HG03439 (cell line): ENCODE measurements at regions not wholly inside any gene's neighbourhood (a gene's known extent, or its start where the extent isn't known, plus 50 kb on each side); places are given as distances from the start of the nearest gene placed in this dataset.

Source experiments
- ATAC-seq: cut with Tn5 transposase; IDR thresholded peaks from one replicate; pipeline ENCODE4 v1.9.1; 2021; ENCODE audit warnings: mild to moderate bottlenecking, moderate library complexity; ENCODE audit not compliant: unreplicated experiment

GRCh38 chr3:82773207-82773606 lies 1011.8 kb upstream of the GBE1 start:
- no peak for ATAC-seq

DNA sequence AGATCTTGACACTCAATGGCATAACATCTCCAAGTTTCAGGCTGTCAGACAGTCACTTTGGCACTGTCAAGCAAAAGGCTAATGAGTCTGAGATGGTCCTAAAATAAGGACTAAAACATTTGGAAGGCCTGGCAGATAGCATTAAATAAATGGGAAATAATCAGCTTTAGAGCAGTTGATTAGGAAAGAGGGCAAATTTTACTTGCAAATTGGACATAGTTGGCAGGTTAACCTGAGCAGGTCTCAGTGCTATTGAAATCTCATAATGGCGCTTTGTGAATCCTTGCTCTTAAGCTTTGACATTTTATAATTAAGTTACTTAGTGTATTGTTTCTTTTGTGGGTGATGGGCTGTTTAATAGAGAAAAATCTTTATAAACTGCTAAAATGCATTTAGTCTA lies 1003.1 kb upstream of the GBE1 start:
- no peak for ATAC-seq

- ATAC-seq = no peak
Measured at GRCh38 chr3:82761858-82762257, 1000.4 kb upstream of the GBE1 start.

DNA sequence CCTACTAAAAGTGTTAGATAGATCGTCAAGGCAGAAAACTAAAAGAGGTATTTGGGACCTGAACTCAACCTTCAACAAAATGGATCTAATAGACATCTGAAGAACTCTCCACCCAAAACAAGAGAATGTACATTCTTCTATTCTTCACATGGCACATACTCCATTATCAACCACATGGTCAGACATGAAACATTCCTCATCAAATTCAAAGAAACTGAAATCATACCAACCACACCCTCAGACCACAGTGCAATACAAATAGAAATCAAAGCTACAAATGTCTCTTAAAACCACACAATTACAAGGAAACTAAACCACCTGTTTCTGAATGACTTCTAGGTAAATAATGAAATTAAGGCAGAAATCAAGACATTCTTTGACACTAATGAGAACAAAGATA lies 984.1 kb upstream of the GBE1 start:
- no peak for ATAC-seq

GRCh38 chr3:82743196-82743595 lies 981.8 kb upstream of the GBE1 start:
- ATAC-seq = no peak

GRCh38 chr3:82741346-82741745 lies 979.9 kb upstream of the GBE1 start:
- ATAC-seq = no peak

DNA sequence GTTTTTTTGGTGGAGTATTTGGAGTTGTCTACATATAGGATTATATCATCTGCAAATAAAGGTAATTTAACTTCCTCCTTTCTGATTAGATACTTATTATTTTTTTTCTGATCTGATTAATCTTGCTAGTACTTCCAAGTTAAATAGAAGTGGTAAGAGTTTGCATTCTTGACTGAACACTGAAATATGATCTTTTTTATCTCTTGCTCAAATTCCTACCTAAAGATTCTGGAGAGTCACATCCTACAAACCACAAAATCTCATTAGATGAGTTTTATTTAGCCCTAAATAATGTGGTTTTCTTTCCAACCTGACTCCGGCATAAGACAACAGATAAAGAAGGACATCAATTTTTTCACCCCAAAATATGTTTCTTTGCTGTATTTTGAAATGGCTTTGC lies 977.9 kb upstream of the GBE1 start:
- no peak for ATAC-seq

DNA sequence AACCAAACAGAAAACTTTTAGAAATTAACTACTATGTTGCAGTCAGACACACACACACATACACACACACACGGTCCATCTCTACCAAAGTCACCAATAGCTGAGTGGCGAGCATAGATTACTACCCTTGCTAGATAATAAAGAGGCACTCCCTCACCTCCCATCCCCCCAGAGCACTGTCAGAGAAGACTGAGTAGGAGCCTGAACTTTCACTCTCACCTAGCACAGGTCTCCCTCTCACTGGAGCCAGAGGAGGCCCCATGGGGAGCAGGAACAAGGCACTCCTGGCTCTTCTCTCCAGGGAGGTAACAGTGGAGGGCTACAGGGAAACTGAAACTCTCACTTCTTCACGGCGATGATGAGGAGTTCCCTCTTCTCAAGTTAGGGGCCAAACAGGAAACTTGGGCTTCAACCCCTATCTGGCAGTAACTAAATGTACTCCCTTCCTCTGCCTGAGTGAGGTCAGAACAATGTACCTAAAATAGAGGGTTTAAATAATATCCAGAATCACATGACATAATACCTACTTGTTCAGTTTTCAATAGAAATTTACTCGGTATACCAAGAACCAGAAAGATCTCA lies 975.3 kb upstream of the GBE1 start:
- no peak for ATAC-seq

- ATAC-seq = no peak
Measured at GRCh38 chr3:82715091-82715856, 953.8 kb upstream of the GBE1 start.

- no peak for ATAC-seq
Measured at GRCh38 chr3:82707035-82707434, 945.6 kb upstream of the GBE1 start.

DNA sequence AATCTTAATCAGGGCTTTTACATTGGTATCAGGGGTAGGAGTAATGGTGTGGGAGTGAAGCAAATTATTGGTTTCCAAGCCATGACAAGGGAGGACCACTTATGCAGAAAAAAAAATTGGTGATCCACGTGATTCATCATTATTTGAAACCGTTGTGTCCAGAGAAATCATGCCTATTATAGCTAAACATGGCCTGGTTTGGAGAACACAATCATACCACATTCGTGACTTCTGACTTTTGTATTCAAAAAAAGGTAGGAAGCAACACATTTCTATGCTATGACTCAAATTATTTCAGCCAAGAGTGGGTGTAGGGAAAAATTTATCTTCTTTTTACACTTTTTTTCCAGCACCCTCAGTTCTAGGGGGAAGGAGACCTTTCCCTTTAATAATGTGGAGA lies 924.3 kb upstream of the GBE1 start:
- no peak for ATAC-seq

- ATAC-seq = no peak
Measured at GRCh38 chr3:82676356-82677026, 915.0 kb upstream of the GBE1 start.

DNA sequence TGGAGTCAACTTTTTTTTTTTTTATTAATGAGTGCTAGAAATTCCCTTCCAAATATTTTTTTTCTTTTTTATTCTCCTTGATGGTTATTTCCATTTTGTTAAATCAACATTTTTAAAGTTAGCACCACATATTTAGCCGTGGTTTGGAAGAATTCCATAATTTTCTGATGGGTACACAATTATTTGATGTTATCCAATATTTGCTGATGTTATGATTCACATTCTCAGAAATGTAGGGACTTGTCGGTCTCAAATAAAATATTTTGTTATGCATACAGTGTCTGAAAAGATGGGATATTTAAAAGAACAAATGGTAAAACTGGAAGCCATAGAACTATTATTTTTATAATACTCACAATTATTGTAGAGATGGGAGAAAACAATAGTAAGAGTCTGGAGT lies 911.5 kb upstream of the GBE1 start:
- no peak for ATAC-seq

GRCh38 chr3:82671466-82671865 lies 910.0 kb upstream of the GBE1 start:
- no peak for ATAC-seq

DNA sequence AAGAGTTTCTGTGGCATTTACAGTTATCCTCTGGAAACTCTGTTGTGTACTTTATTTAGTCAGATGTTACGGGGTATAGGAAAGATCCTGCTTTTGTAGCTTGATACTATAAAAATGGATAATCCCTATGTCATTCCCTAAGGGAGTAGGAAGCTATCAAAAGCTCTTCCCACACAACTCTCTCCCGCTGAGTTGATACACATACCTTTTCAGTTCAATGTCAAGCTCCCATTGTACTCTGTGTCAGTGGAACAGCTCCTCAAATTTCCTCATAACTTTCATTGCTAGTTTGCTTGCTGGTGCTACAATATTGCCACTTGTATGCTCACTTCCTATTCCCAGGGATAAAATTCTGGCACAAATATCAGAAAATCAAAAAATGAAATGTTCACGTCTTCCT lies 893.3 kb upstream of the GBE1 start:
- no peak for ATAC-seq

- ATAC-seq = no peak
Measured at GRCh38 chr3:82643948-82644347, 882.5 kb upstream of the GBE1 start.

DNA sequence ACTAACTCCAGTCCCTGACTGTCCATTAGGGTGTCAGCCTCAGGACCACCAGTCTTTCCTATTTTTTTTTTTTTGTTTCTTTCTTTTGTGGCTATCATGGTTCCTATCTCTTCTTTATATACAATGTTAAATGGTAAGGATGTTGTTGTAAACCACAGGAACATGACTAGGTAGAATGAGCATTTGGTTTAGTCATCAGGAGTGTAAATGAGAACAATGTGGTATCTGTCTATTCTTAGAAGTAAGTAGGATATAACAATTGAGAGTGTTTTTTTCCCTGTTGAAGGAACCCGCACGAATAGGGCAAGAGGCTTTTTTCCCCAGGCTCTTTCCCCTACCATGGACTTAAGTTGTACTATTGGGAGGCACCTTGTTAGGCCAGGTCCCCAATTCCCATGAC lies 880.3 kb upstream of the GBE1 start:
- no peak for ATAC-seq

DNA sequence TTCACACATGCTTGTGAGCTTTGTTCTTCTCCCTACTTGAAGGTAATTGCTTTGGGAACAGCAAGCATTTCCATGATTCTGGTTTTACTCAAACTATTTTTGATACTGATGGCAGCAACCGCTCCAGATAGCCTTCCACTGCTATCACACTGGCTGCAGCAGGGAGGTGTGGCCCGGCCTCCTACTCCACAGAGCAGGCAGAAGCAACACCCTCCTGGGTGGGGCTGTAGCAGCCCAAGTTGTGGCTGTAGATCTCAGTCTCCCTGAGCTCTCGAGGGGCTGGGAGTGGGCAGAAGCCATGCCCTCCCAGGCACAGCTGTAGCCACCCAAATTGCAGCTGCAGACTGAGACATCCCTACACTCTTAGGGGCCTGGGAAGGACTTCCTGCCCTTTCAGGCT lies 878.8 kb upstream of the GBE1 start:
- ATAC-seq = no peak

DNA sequence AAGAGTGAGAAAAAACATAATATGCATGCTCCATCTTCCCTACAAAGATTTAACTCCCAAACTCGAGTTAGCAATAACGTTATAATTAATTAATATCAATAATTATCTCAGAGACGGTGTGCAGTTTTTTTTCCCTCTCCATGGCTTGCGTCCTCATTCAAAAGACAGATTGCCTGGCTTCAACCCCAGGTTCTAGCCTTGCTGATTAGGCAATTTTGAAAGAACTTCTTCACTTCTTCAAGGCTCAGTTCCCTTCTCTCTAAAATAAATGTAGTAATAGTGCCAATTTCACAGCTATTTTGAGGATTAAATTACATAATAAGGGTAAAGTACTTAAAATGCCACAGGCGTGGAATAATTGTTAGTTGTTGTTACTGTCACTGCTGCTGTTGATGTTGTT lies 876.1 kb upstream of the GBE1 start:
- no peak for ATAC-seq

- no peak for ATAC-seq
Measured at GRCh38 chr3:82636177-82636576, 874.7 kb upstream of the GBE1 start.

DNA sequence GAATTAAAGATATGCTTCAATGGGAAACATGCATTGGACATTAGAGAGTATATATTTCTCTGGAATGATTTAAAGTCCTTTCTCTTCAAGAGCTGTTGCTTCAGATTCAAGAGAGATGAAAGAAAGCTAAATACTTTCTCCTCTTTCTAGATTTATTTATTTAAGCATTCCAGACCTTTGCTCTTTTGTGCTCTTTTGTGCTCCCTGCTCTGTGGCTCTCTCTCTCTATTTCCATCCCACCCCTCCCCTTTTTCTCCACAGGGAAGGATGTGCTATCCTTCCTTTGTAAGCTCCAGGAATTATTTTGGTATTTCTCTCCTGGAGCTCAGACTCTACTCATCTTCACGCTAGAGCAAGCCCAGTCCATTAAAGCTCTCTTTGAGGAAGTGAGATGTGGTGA lies 871.9 kb upstream of the GBE1 start:
- ATAC-seq = no peak

GRCh38 chr3:82629937-82630336 lies 868.5 kb upstream of the GBE1 start:
- no peak for ATAC-seq
